ENCODE measurements at regions not wholly inside any gene's neighbourhood (a gene's known extent, or its start where the extent isn't known, plus 50 kb on each side); places are given as distances from the start of the nearest gene placed in this dataset.

- intact Hi-C loops (cut with micrococcal nuclease), result no loop called here
- POLR2A ChIA-PET, result no interaction called here
- Mint-ChIP-seq H3K27ac (no peak overlapping the region), H3K27me3 (peaks cover 10 to 32% (median 22%) of the 10 kb centered on the region in 5 donors), H3K9me3 (peaks cover 2 to 38% (median 19%) of the 10 kb centered on the region in 11 donors), H3K4me1 (no peaks in the 10 kb centered on the region), H3K36me3 (peaks cover 0 to 15% (median 7%) of the 10 kb centered on the region in 5 donors), H3K4me3 (no peak overlapping the region)
- Histone ChIP-seq H3K27ac (ENCODE audit: low read depth, low read length) (no peak overlapping the region), H3K9me3 (ENCODE audit: control insufficient read depth in 2 of 3, low read length in 3 of 3) (peaks cover 0 to 10% (median 0%) of the 10 kb centered on the region in 3 experiments), H3K4me3 (ENCODE audit: low read length) (no peak overlapping the region), H3K4me1 (ENCODE audit: control insufficient read depth in 2 of 2, insufficient read depth in 2 of 2, low read length in 2 of 2) (no peaks in the 10 kb centered on the region), H3K27me3 (ENCODE audit: control insufficient read depth in 2 of 2, insufficient read depth in 2 of 2, low read length in 2 of 2) (peaks cover 0 to 3% of the 10 kb centered on the region in 2 donors), H3K36me3 (ENCODE audit: control insufficient read depth in 2 of 3, insufficient read depth in 3 of 3, low read length in 3 of 3) (no peaks in the 10 kb centered on the region)
- no peak for DNase-seq
- CTCF ChIA-PET, result no interaction called here
- ATAC-seq, result no peak
Observed at GRCh38 chr2:118339386-118339785, 251.1 kb downstream of the INSIG2 start.

GRCh38 chr2:118333664-118334063, 245.4 kb downstream of the INSIG2 start:
- Mint-ChIP-seq H3K27ac (no peak overlapping the region), H3K27me3 (peaks cover 31 to 59% (median 35%) of the 10 kb centered on the region in 5 donors), H3K36me3 (peaks cover 0 to 5% (median 3%) of the 10 kb centered on the region in 5 donors), H3K4me1 (peaks cover 0 to 2% (median 0%) of the 10 kb centered on the region in 7 donors), H3K4me3 (no peak overlapping the region), H3K9me3 (peaks cover 0 to 21% (median 6%) of the 10 kb centered on the region in 11 donors)
- no peaks in the 10 kb centered on the region for H3K9me3 ChIP-seq (ENCODE audit: control insufficient read depth in 2 of 3, low read length in 3 of 3)
- intact Hi-C loops (cut with micrococcal nuclease), result no loop called here
- no peak overlapping the region for H3K4me3 ChIP-seq (ENCODE audit: low read length)
- H3K36me3 ChIP-seq (ENCODE audit: control insufficient read depth in 2 of 3, insufficient read depth in 3 of 3, low read length in 3 of 3), result no peaks in the 10 kb centered on the region
- no peaks in the 10 kb centered on the region for H3K4me1 ChIP-seq (ENCODE audit: control insufficient read depth in 2 of 2, insufficient read depth in 2 of 2, low read length in 2 of 2)
- ATAC-seq (no peak), DNase-seq (no peak)
- CTCF ChIA-PET, result no interaction called here
- POLR2A ChIA-PET, result no interaction called here
- no peak overlapping the region for H3K27ac ChIP-seq (ENCODE audit: low read depth, low read length)
- peaks cover 0 to 3% of the 10 kb centered on the region in 2 donors for H3K27me3 ChIP-seq (ENCODE audit: control insufficient read depth in 2 of 2, insufficient read depth in 2 of 2, low read length in 2 of 2)

GRCh38 chr2:118325321-118325955, 237.2 kb downstream of the INSIG2 start:
- peaks cover 0 to 2% (median 0%) of the 10 kb centered on the region in 5 donors for H3K36me3 Mint-ChIP-seq
- no peak overlapping the region for H3K4me3 ChIP-seq (ENCODE audit: low read length)
- CTCF ChIA-PET, result no interaction called here
- H3K27ac ChIP-seq (ENCODE audit: low read depth, low read length), result no peak overlapping the region
- no peak for ATAC-seq
- no peak overlapping the region for H3K4me3 Mint-ChIP-seq
- H3K9me3 Mint-ChIP-seq, result peaks cover 0 to 5% (median 0%) of the 10 kb centered on the region in 11 donors
- no peaks in the 10 kb centered on the region for H3K27me3 ChIP-seq (ENCODE audit: control insufficient read depth in 2 of 2, insufficient read depth in 2 of 2, low read length in 2 of 2)
- H3K36me3 ChIP-seq (ENCODE audit: control insufficient read depth in 2 of 3, insufficient read depth in 3 of 3, low read length in 3 of 3), result no peaks in the 10 kb centered on the region
- H3K9me3 ChIP-seq (ENCODE audit: control insufficient read depth in 2 of 3, low read length in 3 of 3), result no peaks in the 10 kb centered on the region
- POLR2A ChIA-PET, result no interaction called here
- H3K4me1 Mint-ChIP-seq, result peaks cover 0 to 3% (median 0%) of the 10 kb centered on the region in 7 donors
- no peak overlapping the region for H3K27ac Mint-ChIP-seq
- H3K4me1 ChIP-seq (ENCODE audit: control insufficient read depth in 2 of 2, insufficient read depth in 2 of 2, low read length in 2 of 2), result no peaks in the 10 kb centered on the region
- intact Hi-C loops (cut with micrococcal nuclease), result no loop called here
- DNase-seq, result no peak
- H3K27me3 Mint-ChIP-seq, result peaks cover 21 to 31% (median 26%) of the 10 kb centered on the region in 5 donors

- no peak overlapping the region for H3K27ac ChIP-seq (ENCODE audit: low read depth, low read length)
- no peak for DNase-seq
- no peak overlapping the region for H3K4me3 Mint-ChIP-seq
- H3K4me1 Mint-ChIP-seq, result peaks cover 0 to 4% (median 0%) of the 10 kb centered on the region in 7 donors
- peaks cover 21 to 30% (median 25%) of the 10 kb centered on the region in 5 donors for H3K27me3 Mint-ChIP-seq
- ChIA-PET POLR2A (no interaction called here), CTCF (no interaction called here)
- ATAC-seq, result no peak
- no peaks in the 10 kb centered on the region for H3K36me3 ChIP-seq (ENCODE audit: control insufficient read depth in 2 of 3, insufficient read depth in 3 of 3, low read length in 3 of 3)
- no peaks in the 10 kb centered on the region for H3K27me3 ChIP-seq (ENCODE audit: control insufficient read depth in 2 of 2, insufficient read depth in 2 of 2, low read length in 2 of 2)
- no peak overlapping the region for H3K27ac Mint-ChIP-seq
- no peaks in the 10 kb centered on the region for H3K4me1 ChIP-seq (ENCODE audit: control insufficient read depth in 2 of 2, insufficient read depth in 2 of 2, low read length in 2 of 2)
- no peaks in the 10 kb centered on the region for H3K9me3 ChIP-seq (ENCODE audit: control insufficient read depth in 2 of 3, low read length in 3 of 3)
- H3K4me3 ChIP-seq (ENCODE audit: low read length), result no peak overlapping the region
- no peaks in the 10 kb centered on the region for H3K36me3 Mint-ChIP-seq
- intact Hi-C loops (cut with micrococcal nuclease), result no loop called here
- peaks cover 0 to 5% (median 0%) of the 10 kb centered on the region in 11 donors for H3K9me3 Mint-ChIP-seq
Observed at GRCh38 chr2:118322406-118322805, 234.1 kb downstream of the INSIG2 start.

GRCh38 chr2:118321432-118322105, 233.3 kb downstream of the INSIG2 start:
- DNase-seq (no peak), ATAC-seq (no peak)
- Histone ChIP-seq H3K9me3 (ENCODE audit: control insufficient read depth in 2 of 3, low read length in 3 of 3) (no peaks in the 10 kb centered on the region), H3K4me1 (ENCODE audit: control insufficient read depth in 2 of 2, insufficient read depth in 2 of 2, low read length in 2 of 2) (no peaks in the 10 kb centered on the region), H3K36me3 (ENCODE audit: control insufficient read depth in 2 of 3, insufficient read depth in 3 of 3, low read length in 3 of 3) (no peaks in the 10 kb centered on the region), H3K27me3 (ENCODE audit: control insufficient read depth in 2 of 2, insufficient read depth in 2 of 2, low read length in 2 of 2) (no peaks in the 10 kb centered on the region), H3K27ac (ENCODE audit: low read depth, low read length) (no peak overlapping the region), H3K4me3 (ENCODE audit: low read length) (no peak overlapping the region)
- CTCF ChIA-PET, result no interaction called here
- H3K4me1 Mint-ChIP-seq, result peaks cover 0 to 4% (median 0%) of the 10 kb centered on the region in 7 donors
- H3K27me3 Mint-ChIP-seq, result peaks cover 21 to 30% (median 25%) of the 10 kb centered on the region in 5 donors
- no peaks in the 10 kb centered on the region for H3K36me3 Mint-ChIP-seq
- no peak overlapping the region for H3K27ac Mint-ChIP-seq
- peaks cover 0 to 4% (median 0%) of the 10 kb centered on the region in 11 donors for H3K9me3 Mint-ChIP-seq
- H3K4me3 Mint-ChIP-seq, result no peak overlapping the region
- POLR2A ChIA-PET, result no interaction called here
- intact Hi-C loops (cut with micrococcal nuclease), result no loop called here

GRCh38 chr2:118320658-118321057, 232.4 kb downstream of the INSIG2 start:
- POLR2A ChIA-PET, result no interaction called here
- H3K9me3 Mint-ChIP-seq, result peaks cover 0 to 4% (median 0%) of the 10 kb centered on the region in 11 donors
- H3K4me1 Mint-ChIP-seq, result peaks cover 0 to 4% (median 0%) of the 10 kb centered on the region in 7 donors
- Histone ChIP-seq H3K9me3 (ENCODE audit: control insufficient read depth in 2 of 3, low read length in 3 of 3) (no peaks in the 10 kb centered on the region), H3K4me1 (ENCODE audit: control insufficient read depth in 2 of 2, insufficient read depth in 2 of 2, low read length in 2 of 2) (no peaks in the 10 kb centered on the region), H3K27me3 (ENCODE audit: control insufficient read depth in 2 of 2, insufficient read depth in 2 of 2, low read length in 2 of 2) (no peaks in the 10 kb centered on the region), H3K27ac (ENCODE audit: low read depth, low read length) (no peak overlapping the region), H3K4me3 (ENCODE audit: low read length) (no peak overlapping the region), H3K36me3 (ENCODE audit: control insufficient read depth in 2 of 3, insufficient read depth in 3 of 3, low read length in 3 of 3) (no peaks in the 10 kb centered on the region)
- DNase-seq, result no peak
- CTCF ChIA-PET, result no interaction called here
- no peaks in the 10 kb centered on the region for H3K36me3 Mint-ChIP-seq
- no peak overlapping the region for H3K4me3 Mint-ChIP-seq
- H3K27me3 Mint-ChIP-seq, result peaks cover 21 to 37% (median 25%) of the 10 kb centered on the region in 5 donors
- no peak for ATAC-seq
- no peak overlapping the region for H3K27ac Mint-ChIP-seq
- intact Hi-C loops (cut with micrococcal nuclease), result no loop called here

GRCh38 chr2:118320196-118320595, 231.9 kb downstream of the INSIG2 start:
- POLR2A ChIA-PET, result no interaction called here
- H3K9me3 ChIP-seq (ENCODE audit: control insufficient read depth in 2 of 3, low read length in 3 of 3), result no peaks in the 10 kb centered on the region
- no peak overlapping the region for H3K27ac Mint-ChIP-seq
- DNase-seq (no peak), ATAC-seq (no peak)
- peaks cover 0 to 4% (median 0%) of the 10 kb centered on the region in 11 donors for H3K9me3 Mint-ChIP-seq
- no peak overlapping the region for H3K27ac ChIP-seq (ENCODE audit: low read depth, low read length)
- H3K27me3 ChIP-seq (ENCODE audit: control insufficient read depth in 2 of 2, insufficient read depth in 2 of 2, low read length in 2 of 2), result no peaks in the 10 kb centered on the region
- CTCF ChIA-PET, result no interaction called here
- H3K36me3 ChIP-seq (ENCODE audit: control insufficient read depth in 2 of 3, insufficient read depth in 3 of 3, low read length in 3 of 3), result no peaks in the 10 kb centered on the region
- peaks cover 21 to 40% (median 25%) of the 10 kb centered on the region in 5 donors for H3K27me3 Mint-ChIP-seq
- H3K4me3 ChIP-seq (ENCODE audit: low read length), result no peak overlapping the region
- H3K36me3 Mint-ChIP-seq, result no peaks in the 10 kb centered on the region
- intact Hi-C loops (cut with micrococcal nuclease), result no loop called here
- H3K4me1 ChIP-seq (ENCODE audit: control insufficient read depth in 2 of 2, insufficient read depth in 2 of 2, low read length in 2 of 2), result no peaks in the 10 kb centered on the region
- H3K4me3 Mint-ChIP-seq, result no peak overlapping the region
- peaks cover 0 to 4% (median 0%) of the 10 kb centered on the region in 7 donors for H3K4me1 Mint-ChIP-seq

All from naive thymus-derived CD4-positive, alpha-beta T cell (primary cell).